HFF-Myc (cell line): ENCODE measurements at regions not wholly inside any gene's neighbourhood (a gene's known extent, or its start where the extent isn't known, plus 50 kb on each side); places are given as distances from the start of the nearest gene placed in this dataset.

Source experiments
- DNase-seq: peaks from one replicate; pipeline ENCODE4 v3.0.0-alpha.2; 2011; ENCODE audit warnings: low read depth; ENCODE audit errors: extremely low read depth
- H3K4me3 ChIP-seq: replicated peaks from 2 replicates; pipeline ENCODE4 v1.5.1; 2011; ENCODE audit warnings: low read depth, mild to moderate bottlenecking, control low read depth, low read length
- CTCF ChIP-seq: IDR thresholded peaks from 2 replicates; pipeline ENCODE4 v1.5.1; 2012; ENCODE audit warnings: mild to moderate bottlenecking, low read depth, low read length, control low read depth; ENCODE audit errors: missing control alignments

- H3K4me3 ChIP-seq = no peak overlapping the region
- no peak for DNase-seq
- TF ChIP-seq CTCF = no peak
Measured at GRCh38 chr19:31513841-31514240, 164.6 kb upstream of the TSHZ3 start.

- H3K4me3 ChIP-seq = no peak overlapping the region
- TF ChIP-seq CTCF = no peak
- DNase-seq = no peak
Measured at GRCh38 chr19:31515931-31516330, 166.7 kb upstream of the TSHZ3 start.

- no peak for DNase-seq
- TF ChIP-seq CTCF = no peak
- no peak overlapping the region for H3K4me3 ChIP-seq
Measured at GRCh38 chr19:31516756-31517155, 167.5 kb upstream of the TSHZ3 start.

- H3K4me3 ChIP-seq = no peak overlapping the region
- TF ChIP-seq CTCF = no peak
- no peak for DNase-seq
Measured at GRCh38 chr19:31517224-31518180, 168.3 kb upstream of the TSHZ3 start.

- H3K4me3 ChIP-seq = no peak overlapping the region
- DNase-seq = no peak
- TF ChIP-seq CTCF = no peak
Measured at GRCh38 chr19:31518216-31519020, 169.2 kb upstream of the TSHZ3 start.

GRCh38 chr19:31519256-31519655 lies 170.0 kb upstream of the TSHZ3 start:
- no peak overlapping the region for H3K4me3 ChIP-seq
- no peak for DNase-seq
- TF ChIP-seq CTCF = no peak
